GM21447 (cell line): ENCODE measurements at regions not wholly inside any gene's neighbourhood (a gene's known extent, or its start where the extent isn't known, plus 50 kb on each side); places are given as distances from the start of the nearest gene placed in this dataset.
"Not testable (repeated sequence)": the region's sequence is repeated elsewhere in the genome, so short reads cannot be mapped to it uniquely, and the experiment has no call there.

Experiments
- ATAC-seq: cut with Tn5 transposase; IDR thresholded peaks from one replicate; pipeline ENCODE4 v1.9.1; 2021; ENCODE audit not compliant: unreplicated experiment

DNA sequence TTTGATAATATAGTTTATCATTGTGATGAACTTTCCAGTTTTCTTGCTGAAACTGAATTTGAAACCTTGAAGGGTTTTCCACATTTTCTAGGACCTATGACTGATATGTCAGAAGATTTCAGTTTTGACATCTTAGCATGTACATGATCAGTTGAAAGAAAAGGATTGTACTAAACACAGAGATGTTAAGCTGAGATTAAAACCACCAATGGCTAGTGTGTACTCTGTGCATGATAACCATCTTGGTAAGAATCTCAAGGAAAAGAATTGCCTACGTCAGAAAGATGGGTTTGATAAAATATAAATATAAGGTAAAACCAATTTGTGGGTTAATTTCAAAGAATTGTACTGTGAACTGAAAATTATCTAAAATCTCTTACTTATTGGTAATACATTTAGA, 776.4 kb downstream of the GATA3 start:
- no peak for ATAC-seq

DNA sequence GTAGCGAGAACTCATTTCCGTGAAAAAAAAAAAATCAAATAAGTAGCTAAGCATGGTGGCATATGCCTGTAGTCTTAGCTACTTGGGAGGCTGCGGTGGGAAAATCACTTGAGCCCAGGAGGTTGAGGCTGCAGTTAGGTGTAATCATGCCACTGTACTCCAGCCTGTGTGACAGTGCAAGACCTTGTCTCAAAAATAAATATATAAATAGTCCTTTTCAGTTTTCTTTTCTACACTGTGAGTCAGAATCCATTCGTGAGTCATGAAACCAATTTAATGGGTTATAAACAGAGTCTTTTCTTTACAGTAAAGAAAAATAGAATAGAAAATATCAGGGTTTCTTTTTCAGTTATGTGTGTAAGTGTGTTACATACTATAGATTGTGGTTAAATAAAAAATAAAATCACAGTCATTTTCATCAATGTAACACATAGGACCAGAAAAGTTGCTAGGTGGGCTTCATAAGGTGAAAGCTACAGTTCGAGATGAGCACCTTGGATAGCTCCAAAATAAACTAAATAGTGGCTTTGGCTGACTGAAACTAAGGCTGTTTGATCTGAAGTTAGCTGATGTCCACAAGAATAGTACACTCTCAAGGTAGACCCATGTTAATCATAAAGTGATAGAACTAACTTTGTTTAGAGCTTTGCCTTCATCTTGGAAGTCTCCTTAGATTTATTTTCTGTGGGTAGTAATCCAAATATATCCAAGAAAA, 781.1 kb downstream of the GATA3 start:
- ATAC-seq = no peak

DNA sequence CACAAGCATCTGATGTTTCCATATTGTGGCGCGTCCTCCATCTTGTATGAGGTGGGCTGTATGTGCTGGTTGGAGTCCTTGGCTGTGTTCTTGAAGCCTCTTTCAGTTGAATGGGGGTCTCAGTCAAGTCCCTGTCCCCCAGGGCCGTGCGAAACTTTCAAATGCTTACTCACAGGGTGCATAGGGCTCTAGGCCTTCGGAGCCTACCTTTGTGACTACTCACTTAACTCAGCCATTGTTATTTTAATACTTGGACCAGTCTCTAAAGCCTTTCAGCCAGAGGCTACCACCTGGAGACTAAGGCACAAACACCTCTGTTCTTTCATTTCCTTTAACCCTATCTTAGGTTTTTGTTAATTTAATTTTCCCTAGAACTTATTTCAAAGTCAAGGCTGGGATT, 785.9 kb downstream of the GATA3 start:
- no peak for ATAC-seq

DNA sequence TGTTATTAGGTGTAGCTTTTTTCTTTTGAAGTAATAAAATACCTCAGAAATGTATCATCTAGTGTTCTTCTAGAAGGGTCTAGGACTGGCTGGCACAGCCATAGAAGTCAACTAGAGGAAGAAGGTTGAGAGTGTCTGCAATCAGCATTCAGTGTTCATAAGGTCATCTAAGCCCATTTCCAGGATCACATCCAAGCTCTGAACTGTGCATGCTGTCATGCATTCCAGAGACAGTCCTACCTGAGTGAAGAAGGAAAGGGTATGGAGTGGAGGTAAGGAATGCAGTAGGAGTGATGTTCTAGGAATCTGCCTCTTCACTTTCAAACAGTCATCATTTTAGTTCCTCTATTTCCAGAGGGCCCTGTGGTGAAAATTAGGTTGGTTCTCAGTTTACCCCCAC, 789.7 kb downstream of the GATA3 start:
- no peak for ATAC-seq

DNA sequence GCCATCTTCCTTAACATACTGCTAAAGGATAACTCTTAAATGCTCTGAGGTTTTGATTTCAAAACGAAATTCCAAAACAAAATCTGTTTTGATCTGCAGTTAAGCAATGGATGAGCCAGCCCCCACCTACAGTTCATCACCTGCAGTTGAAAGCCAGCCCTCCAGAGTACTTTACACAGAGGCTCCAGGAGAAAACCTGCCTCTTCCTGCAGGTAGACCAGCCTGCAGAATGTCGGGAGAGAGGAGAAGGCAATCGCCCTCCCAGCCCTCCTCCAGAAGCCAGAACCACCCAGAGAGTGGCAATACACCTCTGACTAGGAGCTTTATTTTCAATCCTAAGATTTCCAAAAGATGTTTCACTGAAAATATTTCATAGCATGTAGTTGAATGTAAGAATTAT, 798.1 kb downstream of the GATA3 start:
- ATAC-seq = no peak

DNA sequence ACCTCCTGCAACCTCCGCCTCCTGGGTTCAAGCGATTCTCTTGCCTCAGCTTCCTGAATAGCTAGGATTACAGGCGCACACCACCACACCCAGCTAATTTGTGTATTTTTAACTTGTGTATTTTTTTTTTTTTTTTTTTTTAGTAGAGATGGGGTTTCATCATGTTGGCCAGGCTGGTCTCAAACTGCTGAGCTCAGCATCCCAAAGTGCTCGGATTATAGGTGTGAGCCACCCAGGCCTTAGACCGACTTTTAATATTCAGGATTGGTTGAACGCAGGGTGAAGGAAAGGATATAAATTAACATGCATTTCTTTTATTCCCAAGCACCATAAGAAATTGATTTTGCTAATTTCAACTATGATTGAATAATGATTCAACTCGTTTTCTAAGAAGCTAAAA, 798.6 kb downstream of the GATA3 start:
- no peak for ATAC-seq

DNA sequence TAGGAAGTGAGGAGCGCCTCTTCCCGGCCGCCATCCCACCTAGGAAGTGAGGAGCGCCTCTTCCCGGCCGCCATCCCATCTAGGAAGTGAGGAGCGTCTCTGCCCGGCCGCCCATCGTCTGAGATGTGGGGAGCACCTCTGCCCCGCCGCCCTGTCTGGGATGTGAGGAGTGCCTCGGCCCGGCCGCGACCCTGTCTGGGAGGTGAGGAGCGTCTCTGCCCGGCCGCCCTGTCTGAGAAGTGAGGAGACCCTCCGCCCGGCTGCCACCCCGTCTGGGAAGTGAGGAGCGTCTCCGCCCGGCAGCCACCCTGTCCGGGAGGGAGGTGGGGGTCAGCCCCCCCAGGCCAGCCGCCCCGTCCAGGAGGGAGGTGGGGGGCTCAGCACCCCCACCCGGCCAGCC, 814.4 kb downstream of the GATA3 start:
- ATAC-seq = not testable (repeated sequence)

DNA sequence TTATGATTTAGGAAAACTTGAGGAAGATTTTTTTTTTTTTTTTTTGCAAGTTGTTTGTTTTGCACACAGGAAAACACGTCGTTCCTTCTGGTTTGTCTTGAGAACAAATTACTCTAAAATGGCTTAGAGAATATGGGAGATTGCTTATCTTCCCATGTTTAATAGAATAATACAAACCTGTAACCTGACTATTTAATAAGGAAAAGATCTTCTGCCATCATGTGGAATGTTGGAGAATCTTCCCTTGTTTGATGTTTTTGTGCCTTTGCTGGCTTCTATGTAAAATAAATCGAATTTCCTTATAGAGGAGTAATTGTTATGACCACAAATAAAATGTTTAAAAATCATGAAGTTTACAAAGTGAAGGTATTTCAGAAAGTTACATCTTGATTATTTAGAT, 818.8 kb downstream of the GATA3 start:
- ATAC-seq = no peak

DNA sequence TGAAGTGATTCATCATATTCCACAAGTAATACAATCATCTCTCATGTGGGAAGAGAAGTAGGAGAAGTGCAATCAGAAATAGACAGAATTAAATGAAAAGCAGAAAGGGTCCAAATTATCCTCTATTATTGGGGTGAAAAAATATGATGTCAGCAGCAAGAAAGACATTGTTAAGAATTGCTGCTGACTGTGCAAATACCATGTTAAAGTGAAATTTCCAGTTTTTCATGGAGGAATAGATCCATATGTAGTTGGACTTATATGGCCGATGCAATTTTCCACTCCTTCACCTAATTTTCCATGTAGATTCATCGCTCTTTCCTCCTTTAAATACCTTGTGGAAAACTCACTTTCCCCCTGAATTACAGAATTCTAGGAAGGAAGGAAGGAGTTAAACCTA, 819.8 kb downstream of the GATA3 start:
- no peak for ATAC-seq

DNA sequence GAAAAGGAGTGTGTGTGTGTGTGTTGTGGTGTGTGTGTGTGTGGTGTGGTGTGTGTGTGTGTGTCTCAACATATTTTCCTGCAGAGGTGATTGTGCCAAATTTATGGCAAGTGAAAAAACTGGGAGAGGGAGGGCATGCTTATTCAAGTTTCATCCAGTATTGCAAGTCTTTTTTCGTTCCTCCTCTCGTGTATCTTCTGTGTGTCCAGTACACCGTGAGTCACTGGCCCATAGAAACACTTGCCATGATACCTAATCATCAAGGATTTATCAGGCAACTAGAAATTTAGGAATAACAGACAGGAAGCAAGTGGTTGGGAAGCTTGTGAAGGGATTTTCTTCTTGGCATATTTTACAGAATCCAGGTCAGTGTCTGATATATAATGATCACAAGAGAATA, 820.5 kb downstream of the GATA3 start:
- no peak for ATAC-seq

DNA sequence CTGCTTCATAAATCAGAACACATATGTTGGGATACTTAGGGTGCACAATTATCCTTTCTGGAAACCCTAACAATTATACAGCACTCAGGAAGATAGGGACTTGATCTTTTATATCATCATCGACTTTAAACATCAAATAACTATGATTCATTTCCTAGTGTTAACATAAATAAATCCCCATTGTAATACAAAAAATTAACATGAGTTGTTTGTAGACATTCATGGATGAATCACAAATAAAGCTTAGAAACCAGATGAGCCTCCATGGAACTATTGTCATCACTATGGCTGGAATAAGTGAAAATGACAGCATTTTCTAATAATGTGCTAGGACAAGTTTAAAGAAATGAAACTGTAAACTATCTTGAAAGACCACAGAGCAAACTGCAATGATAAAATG, 821.7 kb downstream of the GATA3 start:
- no peak for ATAC-seq

DNA sequence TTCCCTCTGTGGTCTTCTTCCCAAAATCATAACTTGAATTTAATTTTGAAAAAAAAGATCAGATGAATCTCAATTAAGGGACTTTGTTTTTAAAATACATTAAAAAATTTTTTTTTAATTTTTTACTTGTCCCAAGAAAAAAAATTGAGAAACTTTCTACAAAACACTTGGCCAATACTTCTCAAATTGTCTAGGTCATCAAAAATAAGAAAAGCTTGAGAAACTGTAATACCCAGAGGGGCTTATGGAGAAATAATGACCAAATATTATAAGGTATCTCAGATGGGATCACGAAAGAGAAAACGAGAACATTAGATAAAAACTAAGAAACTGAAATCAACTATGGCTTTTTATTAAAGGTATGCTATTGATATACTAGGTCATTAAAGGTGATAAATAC, 835.0 kb downstream of the GATA3 start:
- no peak for ATAC-seq

DNA sequence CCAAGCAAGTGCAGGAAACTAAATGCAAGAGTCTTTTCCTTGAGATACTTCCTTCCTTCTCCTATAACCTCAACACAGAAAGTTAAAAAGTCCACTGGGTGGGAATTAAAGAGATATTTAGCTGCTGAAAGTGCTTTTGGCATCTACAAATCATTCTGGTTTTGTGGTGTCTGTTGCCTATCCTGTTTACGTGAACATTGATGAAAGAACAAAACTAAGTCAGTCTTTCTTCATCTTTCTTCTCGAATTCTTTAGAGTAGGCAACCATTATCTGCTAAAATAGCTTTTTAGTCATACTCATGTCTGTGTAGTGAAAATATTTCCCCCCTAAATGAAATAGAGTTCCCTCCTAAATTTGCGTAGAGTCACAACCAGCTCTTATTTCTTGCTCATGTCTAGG, 838.6 kb downstream of the GATA3 start:
- no peak for ATAC-seq

DNA sequence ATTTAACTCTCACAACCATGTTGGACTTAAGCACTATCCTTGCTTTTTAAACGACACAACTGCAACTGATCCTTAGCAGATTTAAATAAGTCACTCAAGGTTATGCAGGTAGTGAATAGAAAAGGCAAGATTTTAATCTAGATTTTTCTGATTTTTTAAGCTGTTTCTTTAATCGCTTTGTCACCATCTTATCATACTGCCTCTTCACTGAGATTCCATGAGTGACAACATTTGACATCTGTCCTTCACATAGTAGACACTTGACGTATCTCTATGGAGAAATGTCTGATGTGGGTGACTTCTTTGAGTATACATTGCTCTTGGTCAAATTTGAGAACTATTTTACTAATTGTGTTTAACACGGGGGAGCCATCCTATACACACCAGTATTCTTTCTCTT, 839.7 kb downstream of the GATA3 start:
- no peak for ATAC-seq

DNA sequence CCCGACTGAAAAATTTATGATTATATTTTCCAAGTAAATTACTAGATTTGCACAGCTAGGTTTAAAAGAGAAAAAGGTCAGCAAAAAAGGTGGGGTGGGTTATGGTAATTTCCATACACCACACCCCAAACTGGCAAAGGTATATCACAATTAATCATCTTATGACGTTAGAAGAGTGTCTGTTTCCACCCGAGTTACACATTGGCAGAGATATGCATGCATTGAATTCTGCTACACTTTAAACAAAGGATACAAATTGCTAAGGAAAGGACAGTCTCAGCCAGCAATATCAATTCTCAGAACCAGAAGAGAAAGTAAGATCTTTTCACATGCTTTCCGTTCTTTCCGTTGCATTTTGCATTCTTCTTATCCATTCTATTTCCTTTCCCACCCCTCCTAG, 843.3 kb downstream of the GATA3 start:
- ATAC-seq = no peak

DNA sequence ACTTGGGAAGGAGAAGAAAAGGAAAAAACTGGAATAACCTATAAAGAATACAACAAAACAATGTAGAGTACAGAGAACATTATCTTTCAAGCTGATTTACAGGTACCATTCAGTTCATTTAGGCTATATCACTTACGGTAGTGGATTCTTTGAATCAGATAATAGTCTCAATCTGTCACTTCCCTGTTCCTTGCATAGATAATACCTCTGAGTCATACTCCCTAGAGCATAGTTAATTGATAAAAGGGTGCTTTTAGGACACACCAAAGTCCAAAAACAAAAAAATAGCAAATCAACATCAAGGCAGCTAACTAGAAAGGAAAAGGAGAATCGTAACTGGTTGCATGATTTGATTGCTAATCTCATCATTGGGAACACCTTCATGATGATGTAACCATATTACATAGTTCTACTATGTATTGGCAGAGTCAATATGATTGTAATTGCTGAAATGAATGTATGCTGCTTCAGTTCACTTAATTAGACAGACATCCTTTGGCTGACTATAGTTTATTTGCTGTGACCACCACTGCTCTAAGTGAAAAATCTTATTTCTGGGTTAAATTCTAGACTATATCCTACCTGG, 844.4 kb downstream of the GATA3 start:
- no peak for ATAC-seq

DNA sequence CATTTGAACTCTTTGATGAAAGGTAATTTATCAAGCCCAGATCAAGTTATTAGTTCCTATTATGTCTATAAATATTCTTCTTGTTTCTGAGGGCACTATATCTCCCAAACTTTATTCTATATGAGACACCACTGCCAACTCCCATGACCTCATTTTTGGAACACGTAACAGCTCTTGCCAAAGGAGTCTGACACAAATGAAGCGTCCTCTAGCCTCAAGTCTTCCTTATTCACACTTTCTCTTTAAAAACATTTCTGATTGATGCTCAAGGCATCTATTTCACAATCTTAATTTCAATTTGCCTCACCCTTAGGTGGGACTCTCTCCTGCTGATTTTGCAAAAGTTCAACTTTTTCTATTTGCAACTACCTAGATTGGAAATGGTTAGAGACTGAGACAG, 848.4 kb downstream of the GATA3 start:
- no peak for ATAC-seq

DNA sequence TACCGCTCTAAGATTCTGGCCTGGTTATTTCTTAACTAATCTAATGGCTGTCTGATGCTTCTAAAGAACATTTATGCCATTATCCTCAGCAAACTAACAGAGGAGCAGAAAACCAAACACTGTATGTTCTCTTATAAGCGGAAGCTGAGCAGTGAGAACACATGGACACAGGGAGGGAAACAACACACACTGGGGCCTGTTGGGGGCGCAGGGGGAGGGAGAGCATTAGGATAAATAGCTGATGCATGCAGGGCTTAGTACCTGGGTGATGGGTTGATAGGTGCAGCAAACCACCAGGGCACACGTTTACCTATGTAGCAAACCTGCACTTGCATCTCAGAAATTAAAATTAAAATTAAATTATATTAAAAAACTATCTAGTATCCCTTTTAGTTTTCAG, 853.5 kb downstream of the GATA3 start:
- ATAC-seq = no peak

DNA sequence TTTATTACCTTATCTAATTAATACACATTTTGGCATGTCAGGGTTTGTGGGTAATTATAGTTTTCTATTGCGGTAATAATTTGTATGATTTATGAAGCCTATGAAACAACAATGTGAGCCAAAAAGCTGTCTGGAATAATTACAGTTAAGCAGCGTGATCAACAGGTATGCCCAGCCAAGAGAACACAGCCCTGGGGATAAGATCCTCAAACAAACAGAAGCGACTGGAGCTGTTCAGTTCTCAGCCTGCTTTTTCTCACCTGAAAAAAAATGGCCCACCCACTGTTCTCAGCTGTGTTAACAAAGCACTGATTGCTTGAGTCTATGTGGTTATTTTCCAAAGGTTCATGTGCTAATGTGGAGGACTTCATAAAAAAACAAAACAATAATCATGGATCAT, 855.8 kb downstream of the GATA3 start:
- no peak for ATAC-seq

DNA sequence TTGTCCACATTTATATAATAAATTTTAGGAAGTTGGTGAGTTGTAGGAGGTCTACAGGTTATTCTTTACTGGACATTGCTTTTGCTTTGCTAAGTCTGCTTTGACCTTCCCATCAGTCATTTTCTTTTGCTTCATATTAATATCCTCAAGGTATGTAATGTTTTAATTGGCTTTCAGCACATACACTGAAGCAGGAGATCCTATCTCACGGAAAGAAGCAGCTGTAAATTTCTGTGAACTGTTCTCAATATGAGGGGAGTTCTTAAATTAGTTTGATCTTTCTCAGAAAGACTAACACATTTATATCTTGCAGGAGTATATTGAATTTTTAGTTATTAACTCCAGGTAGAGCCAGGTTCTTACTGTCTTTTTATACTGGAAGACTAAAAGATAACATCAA, 856.5 kb downstream of the GATA3 start:
- no peak for ATAC-seq

DNA sequence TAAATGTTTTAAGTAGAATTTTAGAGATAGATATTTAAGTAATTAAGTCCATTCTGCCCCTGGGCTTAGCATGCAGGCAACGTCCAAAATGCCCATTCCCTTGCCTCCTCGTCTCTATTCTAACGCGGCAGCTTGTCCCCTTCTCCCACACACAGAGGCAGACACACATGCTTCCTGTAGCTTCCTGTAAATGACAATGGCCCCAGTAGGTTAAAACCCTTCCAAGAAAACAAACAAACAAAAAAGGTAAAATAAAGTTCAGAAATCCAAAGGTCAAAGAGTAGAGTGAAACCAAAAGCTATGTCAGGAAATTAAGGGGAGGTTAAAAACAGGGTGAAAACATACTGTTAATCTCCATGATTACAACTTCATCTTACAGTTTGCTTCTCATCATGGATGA, 857.6 kb downstream of the GATA3 start:
- no peak for ATAC-seq

DNA sequence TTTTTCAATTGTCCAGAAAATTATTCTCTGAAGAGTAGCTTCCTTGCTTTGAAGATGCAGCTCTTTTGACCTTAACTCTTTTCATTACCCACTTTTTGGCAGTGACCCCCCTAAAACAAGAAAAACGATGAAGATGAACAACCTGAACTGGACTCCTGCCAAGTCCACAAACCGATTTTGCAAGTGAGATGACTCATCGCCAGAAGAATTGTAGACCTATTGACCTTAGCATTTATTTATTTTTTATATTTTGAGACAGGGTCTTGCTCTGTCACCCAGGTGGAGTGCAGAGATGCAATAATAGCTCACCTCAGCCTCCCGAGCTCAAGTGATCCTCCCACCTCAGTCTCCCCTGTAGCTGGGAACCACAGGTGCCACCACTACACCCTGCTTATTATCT, 859.2 kb downstream of the GATA3 start:
- ATAC-seq = no peak

DNA sequence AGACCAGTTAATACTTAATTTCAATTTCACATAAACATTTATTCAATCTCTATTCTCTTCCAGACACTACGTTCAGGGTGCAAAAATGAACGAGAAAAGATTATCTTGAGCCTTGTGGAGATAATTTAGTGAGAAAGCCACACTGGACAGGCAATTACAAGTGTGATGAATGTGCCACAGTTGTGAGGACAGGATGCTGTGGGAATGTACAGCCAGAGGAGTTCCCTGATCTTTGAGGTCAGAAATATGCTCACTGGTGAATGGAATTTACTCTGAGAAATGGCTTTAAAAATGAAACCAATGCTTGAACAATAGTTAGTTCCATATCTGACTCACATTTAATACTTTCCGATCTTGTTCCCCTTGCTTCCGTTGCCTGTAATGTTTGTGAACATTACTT, 864.8 kb downstream of the GATA3 start:
- no peak for ATAC-seq
